ENCODE measurements at regions not wholly inside any gene's neighbourhood (a gene's known extent, or its start where the extent isn't known, plus 50 kb on each side); places are given as distances from the start of the nearest gene placed in this dataset.
"Not testable (repeated sequence)": the region's sequence is repeated elsewhere in the genome, so short reads cannot be mapped to it uniquely, and the experiment has no call there.

- H3K27ac Mint-ChIP-seq; H3K4me3 ChIP-seq (ENCODE audit: control insufficient read depth in 1 of 2, extremely low read depth in 1 of 2, low read length in 1 of 2); H3K9me3 Mint-ChIP-seq; H3K27ac ChIP-seq (ENCODE audit: low read length); H3K9me3 ChIP-seq; H3K27me3 ChIP-seq (replicated peaks in 1 of 2; ENCODE audit: control insufficient read depth in 2 of 2, extremely low read depth in 1 of 2, insufficient read depth in 2 of 2, low read length in 1 of 2); H3K4me1 ChIP-seq (ENCODE audit: control insufficient read depth in 1 of 2, extremely low read depth in 1 of 2, insufficient read depth in 2 of 2, low read length in 2 of 2); H3K27me3 Mint-ChIP-seq; H3K36me3 Mint-ChIP-seq; ATAC-seq (replicated peaks in 1 of 4); H3K36me3 ChIP-seq (ENCODE audit: control insufficient read depth in 2 of 2, extremely low read depth in 1 of 2, insufficient read depth in 1 of 2, low read length in 1 of 2); H3K4me3 Mint-ChIP-seq; H3K4me1 Mint-ChIP-seq; DNase-seq; CTCF ChIA-PET; POLR2A ChIA-PET: not testable (repeated sequence)
- no CpG with 5 or more reads among the region's 10 CpGs for WGBS (ENCODE audit: insufficient coverage)
Observed at GRCh38 chr3:86827582-86827981, 163.4 kb downstream of the VGLL3 start.

- no peaks in the 10 kb centered on the region for H3K27me3 ChIP-seq (replicated peaks in 1 of 2; ENCODE audit: control insufficient read depth in 2 of 2, extremely low read depth in 1 of 2, insufficient read depth in 2 of 2, low read length in 1 of 2)
- H3K36me3 ChIP-seq (ENCODE audit: control insufficient read depth in 2 of 2, extremely low read depth in 1 of 2, insufficient read depth in 1 of 2, low read length in 1 of 2): no peaks in the 10 kb centered on the region
- H3K4me1 ChIP-seq (ENCODE audit: control insufficient read depth in 1 of 2, extremely low read depth in 1 of 2, insufficient read depth in 2 of 2, low read length in 2 of 2): no peaks in the 10 kb centered on the region
- CTCF ChIA-PET: no interaction called here
- H3K36me3 Mint-ChIP-seq: no peaks in the 10 kb centered on the region
- H3K9me3 ChIP-seq: no peaks in the 10 kb centered on the region
- no peak overlapping the region for H3K4me3 Mint-ChIP-seq
- no peak overlapping the region for H3K27ac ChIP-seq (ENCODE audit: low read length)
- WGBS (ENCODE audit: insufficient coverage): 100% methylated on average over 1 of the region's 4 CpGs
- no peak overlapping the region for H3K27ac Mint-ChIP-seq
- ATAC-seq (replicated peaks in 1 of 4): no peak
- H3K4me3 ChIP-seq (ENCODE audit: control insufficient read depth in 1 of 2, extremely low read depth in 1 of 2, low read length in 1 of 2): no peak overlapping the region
- POLR2A ChIA-PET: no interaction called here
- H3K4me1 Mint-ChIP-seq: no peaks in the 10 kb centered on the region
- H3K27me3 Mint-ChIP-seq: no peaks in the 10 kb centered on the region
- DNase-seq: no peak
- peaks cover 4 to 6% (median 5%) of the 10 kb centered on the region in 3 donors for H3K9me3 Mint-ChIP-seq
Observed at GRCh38 chr3:86826292-86826691, 164.7 kb downstream of the VGLL3 start.

GRCh38 chr3:86815880-86816279, 175.1 kb downstream of the VGLL3 start:
- DNase-seq (no peak), ATAC-seq (replicated peaks in 1 of 4) (no peak)
- no peaks in the 10 kb centered on the region for H3K4me1 ChIP-seq (ENCODE audit: control insufficient read depth in 1 of 2, extremely low read depth in 1 of 2, insufficient read depth in 2 of 2, low read length in 2 of 2)
- H3K9me3 ChIP-seq: no peaks in the 10 kb centered on the region
- no peaks in the 10 kb centered on the region for H3K27me3 ChIP-seq (replicated peaks in 1 of 2; ENCODE audit: control insufficient read depth in 2 of 2, extremely low read depth in 1 of 2, insufficient read depth in 2 of 2, low read length in 1 of 2)
- ChIA-PET POLR2A (no interaction called here), CTCF (no interaction called here)
- Mint-ChIP-seq H3K9me3 (peaks cover 4 to 6% (median 5%) of the 10 kb centered on the region in 3 donors), H3K36me3 (no peaks in the 10 kb centered on the region), H3K27ac (no peak overlapping the region), H3K27me3 (no peaks in the 10 kb centered on the region), H3K4me1 (no peaks in the 10 kb centered on the region), H3K4me3 (no peak overlapping the region)
- H3K36me3 ChIP-seq (ENCODE audit: control insufficient read depth in 2 of 2, extremely low read depth in 1 of 2, insufficient read depth in 1 of 2, low read length in 1 of 2): no peaks in the 10 kb centered on the region
- H3K4me3 ChIP-seq (ENCODE audit: control insufficient read depth in 1 of 2, extremely low read depth in 1 of 2, low read length in 1 of 2): no peak overlapping the region
- no peak overlapping the region for H3K27ac ChIP-seq (ENCODE audit: low read length)

- Histone ChIP-seq H3K4me1 (ENCODE audit: control insufficient read depth in 1 of 2, extremely low read depth in 1 of 2, insufficient read depth in 2 of 2, low read length in 2 of 2) (no peaks in the 10 kb centered on the region), H3K4me3 (ENCODE audit: control insufficient read depth in 1 of 2, extremely low read depth in 1 of 2, low read length in 1 of 2) (no peak overlapping the region), H3K36me3 (ENCODE audit: control insufficient read depth in 2 of 2, extremely low read depth in 1 of 2, insufficient read depth in 1 of 2, low read length in 1 of 2) (no peaks in the 10 kb centered on the region), H3K9me3 (no peaks in the 10 kb centered on the region), H3K27me3 (replicated peaks in 1 of 2; ENCODE audit: control insufficient read depth in 2 of 2, extremely low read depth in 1 of 2, insufficient read depth in 2 of 2, low read length in 1 of 2) (no peaks in the 10 kb centered on the region), H3K27ac (ENCODE audit: low read length) (no peak overlapping the region)
- H3K4me3 Mint-ChIP-seq: no peak overlapping the region
- H3K9me3 Mint-ChIP-seq: peaks cover 5 to 13% (median 7%) of the 10 kb centered on the region in 3 donors
- H3K36me3 Mint-ChIP-seq: no peaks in the 10 kb centered on the region
- ChIA-PET POLR2A (no interaction called here), CTCF (no interaction called here)
- H3K4me1 Mint-ChIP-seq: no peaks in the 10 kb centered on the region
- no peak overlapping the region for H3K27ac Mint-ChIP-seq
- 0% methylated on average over 1 of the region's 4 CpGs for WGBS (ENCODE audit: insufficient coverage)
- no peak for ATAC-seq (replicated peaks in 1 of 4)
- no peak for DNase-seq
- H3K27me3 Mint-ChIP-seq: no peaks in the 10 kb centered on the region
Observed at GRCh38 chr3:86814918-86815655, 175.9 kb downstream of the VGLL3 start.

GRCh38 chr3:86814321-86814720, 176.6 kb downstream of the VGLL3 start:
- ChIA-PET CTCF (no interaction called here), POLR2A (no interaction called here)

GRCh38 chr3:86801921-86802320, 189.0 kb downstream of the VGLL3 start:
- no peaks in the 10 kb centered on the region for H3K27me3 Mint-ChIP-seq
- POLR2A ChIA-PET: interaction anchor here in 1 of 2 donors (0.6 kb wide), 1 partner anchor 9 kb away, joined by 6 read pairs; no protein-coding TSS in a partner anchor
- H3K27ac Mint-ChIP-seq: no peak overlapping the region
- H3K36me3 Mint-ChIP-seq: no peaks in the 10 kb centered on the region
- H3K4me1 Mint-ChIP-seq: no peaks in the 10 kb centered on the region
- no peak for ATAC-seq (replicated peaks in 1 of 4)
- Histone ChIP-seq H3K4me1 (ENCODE audit: control insufficient read depth in 1 of 2, extremely low read depth in 1 of 2, insufficient read depth in 2 of 2, low read length in 2 of 2) (no peaks in the 10 kb centered on the region), H3K27ac (ENCODE audit: low read length) (no peak overlapping the region), H3K9me3 (no peaks in the 10 kb centered on the region), H3K36me3 (ENCODE audit: control insufficient read depth in 2 of 2, extremely low read depth in 1 of 2, insufficient read depth in 1 of 2, low read length in 1 of 2) (no peaks in the 10 kb centered on the region), H3K4me3 (ENCODE audit: control insufficient read depth in 1 of 2, extremely low read depth in 1 of 2, low read length in 1 of 2) (no peak overlapping the region), H3K27me3 (replicated peaks in 1 of 2; ENCODE audit: control insufficient read depth in 2 of 2, extremely low read depth in 1 of 2, insufficient read depth in 2 of 2, low read length in 1 of 2) (no peaks in the 10 kb centered on the region)
- no CpG with 5 or more reads among the region's 3 CpGs for WGBS (ENCODE audit: insufficient coverage)
- no peak for DNase-seq
- peaks cover 7 to 18% (median 12%) of the 10 kb centered on the region in 3 donors for H3K9me3 Mint-ChIP-seq
- no peak overlapping the region for H3K4me3 Mint-ChIP-seq
- CTCF ChIA-PET: no interaction called here

More at GRCh38 chr3:86814321-86814720, 176.6 kb downstream of the VGLL3 start:
- Mint-ChIP-seq H3K36me3 (no peaks in the 10 kb centered on the region), H3K4me3 (no peak overlapping the region), H3K4me1 (no peaks in the 10 kb centered on the region), H3K9me3 (peaks cover 5 to 15% (median 7%) of the 10 kb centered on the region in 3 donors), H3K27me3 (no peaks in the 10 kb centered on the region), H3K27ac (no peak overlapping the region)
- WGBS (ENCODE audit: insufficient coverage): 83% methylated on average over 1 of the region's 4 CpGs
- H3K27ac ChIP-seq (ENCODE audit: low read length): no peak overlapping the region
- no peak for DNase-seq
- H3K9me3 ChIP-seq: no peaks in the 10 kb centered on the region
- no peaks in the 10 kb centered on the region for H3K36me3 ChIP-seq (ENCODE audit: control insufficient read depth in 2 of 2, extremely low read depth in 1 of 2, insufficient read depth in 1 of 2, low read length in 1 of 2)
- ATAC-seq (replicated peaks in 1 of 4): no peak
- no peaks in the 10 kb centered on the region for H3K27me3 ChIP-seq (replicated peaks in 1 of 2; ENCODE audit: control insufficient read depth in 2 of 2, extremely low read depth in 1 of 2, insufficient read depth in 2 of 2, low read length in 1 of 2)
- no peak overlapping the region for H3K4me3 ChIP-seq (ENCODE audit: control insufficient read depth in 1 of 2, extremely low read depth in 1 of 2, low read length in 1 of 2)
- no peaks in the 10 kb centered on the region for H3K4me1 ChIP-seq (ENCODE audit: control insufficient read depth in 1 of 2, extremely low read depth in 1 of 2, insufficient read depth in 2 of 2, low read length in 2 of 2)

GRCh38 chr3:86801066-86801465, 189.9 kb downstream of the VGLL3 start:
- Histone ChIP-seq H3K4me3 (ENCODE audit: control insufficient read depth in 1 of 2, extremely low read depth in 1 of 2, low read length in 1 of 2) (no peak overlapping the region), H3K9me3 (no peaks in the 10 kb centered on the region), H3K36me3 (ENCODE audit: control insufficient read depth in 2 of 2, extremely low read depth in 1 of 2, insufficient read depth in 1 of 2, low read length in 1 of 2) (no peaks in the 10 kb centered on the region), H3K27me3 (replicated peaks in 1 of 2; ENCODE audit: control insufficient read depth in 2 of 2, extremely low read depth in 1 of 2, insufficient read depth in 2 of 2, low read length in 1 of 2) (no peaks in the 10 kb centered on the region), H3K4me1 (ENCODE audit: control insufficient read depth in 1 of 2, extremely low read depth in 1 of 2, insufficient read depth in 2 of 2, low read length in 2 of 2) (no peaks in the 10 kb centered on the region), H3K27ac (ENCODE audit: low read length) (no peak overlapping the region)
- Mint-ChIP-seq H3K4me3 (no peak overlapping the region), H3K4me1 (no peaks in the 10 kb centered on the region), H3K27me3 (no peaks in the 10 kb centered on the region), H3K36me3 (no peaks in the 10 kb centered on the region), H3K9me3 (peaks cover 4 to 10% (median 6%) of the 10 kb centered on the region in 3 donors), H3K27ac (no peak overlapping the region)
- DNase-seq (no peak), ATAC-seq (replicated peaks in 1 of 4) (no peak)
- POLR2A ChIA-PET: no interaction called here
- no CpG with 5 or more reads among the region's 1 CpG for WGBS (ENCODE audit: insufficient coverage)
- CTCF ChIA-PET: no interaction called here

Data from T-cell (primary cell).